ENCODE measurements at regions not wholly inside any gene's neighbourhood (a gene's known extent, or its start where the extent isn't known, plus 50 kb on each side); places are given as distances from the start of the nearest gene placed in this dataset.

- TF ChIP-seq CTCF (IDR thresholded peaks at IDR 0.05; ENCODE audit: borderline replicate concordance, extremely low read depth, low read length, poor library complexity, severe bottlenecking): no peak
- no peak for TF ChIP-seq EZH2 (IDR thresholded peaks at IDR 0.05; ENCODE audit: borderline replicate concordance, low read depth, low read length, severe bottlenecking)
These were observed 646.4 kb downstream of the CDY2B start for GRCh38 chrY:17233435-17234109.

Measured in DND-41 (cell line).